PFSK-1 (cell line): ENCODE measurements at regions not wholly inside any gene's neighbourhood (a gene's known extent, or its start where the extent isn't known, plus 50 kb on each side); places are given as distances from the start of the nearest gene placed in this dataset.

Source experiments
- FOXP2 ChIP-seq: optimal IDR thresholded peaks from 2 replicates; pipeline ENCODE3; 2011; ENCODE audit warnings: borderline replicate concordance, control low read depth, inconsistent platforms; ENCODE audit not compliant: insufficient read depth; ENCODE audit errors: extremely low read length, extremely low read depth
- POLR2AphosphoS5 ChIP-seq: IDR thresholded peaks from 2 replicates; pipeline ENCODE4 v1.6.1; 2012; ENCODE audit warnings: low read depth, mild to moderate bottlenecking, control low read depth, low read length, moderate library complexity
- SIN3A ChIP-seq: IDR thresholded peaks from 2 replicates; pipeline ENCODE4 v1.6.1; 2012; ENCODE audit warnings: mild to moderate bottlenecking, low read length, moderate library complexity, borderline replicate concordance; ENCODE audit not compliant: insufficient read depth
- TAF1 ChIP-seq: IDR thresholded peaks from 2 replicates; pipeline ENCODE4 v1.6.1; 2012; ENCODE audit warnings: low read length, control low read depth, borderline replicate concordance; ENCODE audit not compliant: insufficient read depth
- TF ChIP-seq, protein P1 (sequence below), 2 experiments: IDR thresholded peaks; 2 replicates each; pipeline versions ENCODE4 v1.6.1 to v1.8.0; 2011 to 2012; ENCODE audit warnings: low read depth in 2 of 2, low read length in 2 of 2, control low read depth in 1 of 2, inconsistent platforms in 1 of 2, mild to moderate bottlenecking in 1 of 2, moderate library complexity in 1 of 2; ENCODE audit not compliant: insufficient read depth in 1 of 2

DNA sequence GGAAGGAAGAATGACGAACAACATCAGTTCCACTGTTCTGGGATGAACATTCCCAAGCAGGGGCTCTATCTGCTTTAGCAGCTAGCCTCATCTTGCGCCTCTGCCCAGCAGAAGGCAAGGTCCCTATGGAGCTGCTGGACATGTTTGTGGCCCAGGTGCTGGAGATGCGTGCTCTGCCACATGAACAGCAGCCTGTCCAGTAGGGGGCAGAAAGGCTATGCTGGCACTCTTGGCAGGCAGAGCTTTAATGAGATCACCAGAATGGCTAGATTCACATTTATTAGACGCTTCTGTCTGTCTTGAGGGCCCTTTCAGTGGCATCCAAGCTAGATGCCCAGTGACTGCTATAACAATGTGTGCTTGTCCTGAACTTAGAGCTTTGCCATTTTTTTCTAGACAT is 1826.0 kb downstream of the STIM2 start:
- TF ChIP-seq TAF1: no peak
- no peak for TF ChIP-seq FOXP2
- TF ChIP-seq, protein P1, sequence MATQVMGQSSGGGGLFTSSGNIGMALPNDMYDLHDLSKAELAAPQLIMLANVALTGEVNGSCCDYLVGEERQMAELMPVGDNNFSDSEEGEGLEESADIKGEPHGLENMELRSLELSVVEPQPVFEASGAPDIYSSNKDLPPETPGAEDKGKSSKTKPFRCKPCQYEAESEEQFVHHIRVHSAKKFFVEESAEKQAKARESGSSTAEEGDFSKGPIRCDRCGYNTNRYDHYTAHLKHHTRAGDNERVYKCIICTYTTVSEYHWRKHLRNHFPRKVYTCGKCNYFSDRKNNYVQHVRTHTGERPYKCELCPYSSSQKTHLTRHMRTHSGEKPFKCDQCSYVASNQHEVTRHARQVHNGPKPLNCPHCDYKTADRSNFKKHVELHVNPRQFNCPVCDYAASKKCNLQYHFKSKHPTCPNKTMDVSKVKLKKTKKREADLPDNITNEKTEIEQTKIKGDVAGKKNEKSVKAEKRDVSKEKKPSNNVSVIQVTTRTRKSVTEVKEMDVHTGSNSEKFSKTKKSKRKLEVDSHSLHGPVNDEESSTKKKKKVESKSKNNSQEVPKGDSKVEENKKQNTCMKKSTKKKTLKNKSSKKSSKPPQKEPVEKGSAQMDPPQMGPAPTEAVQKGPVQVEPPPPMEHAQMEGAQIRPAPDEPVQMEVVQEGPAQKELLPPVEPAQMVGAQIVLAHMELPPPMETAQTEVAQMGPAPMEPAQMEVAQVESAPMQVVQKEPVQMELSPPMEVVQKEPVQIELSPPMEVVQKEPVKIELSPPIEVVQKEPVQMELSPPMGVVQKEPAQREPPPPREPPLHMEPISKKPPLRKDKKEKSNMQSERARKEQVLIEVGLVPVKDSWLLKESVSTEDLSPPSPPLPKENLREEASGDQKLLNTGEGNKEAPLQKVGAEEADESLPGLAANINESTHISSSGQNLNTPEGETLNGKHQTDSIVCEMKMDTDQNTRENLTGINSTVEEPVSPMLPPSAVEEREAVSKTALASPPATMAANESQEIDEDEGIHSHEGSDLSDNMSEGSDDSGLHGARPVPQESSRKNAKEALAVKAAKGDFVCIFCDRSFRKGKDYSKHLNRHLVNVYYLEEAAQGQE (IDR thresholded peaks at IDR 0.05; ENCODE audit: insufficient read depth in 1 of 2, low read depth in 2 of 2, low read length in 2 of 2): no peak
- no peak for TF ChIP-seq SIN3A
- TF ChIP-seq POLR2AphosphoS5: no peak

DNA sequence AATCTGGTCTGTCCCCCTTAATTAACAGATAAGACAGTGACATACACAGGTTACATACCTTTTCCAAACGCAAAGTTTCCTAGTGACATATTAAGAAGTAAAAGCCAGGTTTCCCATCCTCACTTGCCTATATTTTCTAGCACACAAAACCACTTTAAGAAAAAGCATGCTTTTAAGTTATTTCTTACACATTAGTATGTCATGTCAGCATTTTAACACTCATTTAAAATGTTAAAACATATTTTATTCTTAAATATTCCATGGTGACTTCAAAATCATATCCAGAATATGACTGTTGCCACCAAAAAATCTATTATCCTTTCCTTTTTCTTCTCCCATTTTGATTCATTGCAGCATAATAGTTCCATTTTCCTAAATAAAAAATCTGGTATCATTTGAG is 1830.2 kb downstream of the STIM2 start:
- TF ChIP-seq SIN3A: no peak
- TF ChIP-seq POLR2AphosphoS5: no peak
- TF ChIP-seq TAF1: no peak
- no peak for TF ChIP-seq FOXP2
- TF ChIP-seq, protein P1 (IDR thresholded peaks at IDR 0.05; ENCODE audit: insufficient read depth in 1 of 2, low read depth in 2 of 2, low read length in 2 of 2): no peak

DNA sequence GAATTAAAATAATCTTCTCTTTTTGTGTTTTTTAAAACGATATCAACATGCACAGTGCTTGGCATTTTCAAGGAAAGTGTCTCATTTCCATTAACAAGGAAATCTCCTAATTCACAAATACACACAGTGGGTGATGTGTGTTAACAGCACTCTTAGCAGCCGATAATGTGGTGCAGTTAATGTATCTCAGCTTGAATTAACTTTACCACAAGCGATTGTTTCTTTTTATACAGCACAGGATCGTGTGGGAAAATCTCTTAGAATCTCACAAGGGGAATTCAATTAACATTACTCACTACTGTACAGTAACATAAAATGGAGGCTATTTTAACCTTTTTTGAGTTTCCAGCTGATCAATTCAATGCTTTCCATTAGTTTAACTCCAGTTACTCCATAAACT is 1841.9 kb downstream of the STIM2 start:
- TF ChIP-seq POLR2AphosphoS5 (no peak), SIN3A (no peak), TAF1 (no peak), FOXP2 (no peak)
- TF ChIP-seq, protein P1 (IDR thresholded peaks at IDR 0.05; ENCODE audit: insufficient read depth in 1 of 2, low read depth in 2 of 2, low read length in 2 of 2): no peak

DNA sequence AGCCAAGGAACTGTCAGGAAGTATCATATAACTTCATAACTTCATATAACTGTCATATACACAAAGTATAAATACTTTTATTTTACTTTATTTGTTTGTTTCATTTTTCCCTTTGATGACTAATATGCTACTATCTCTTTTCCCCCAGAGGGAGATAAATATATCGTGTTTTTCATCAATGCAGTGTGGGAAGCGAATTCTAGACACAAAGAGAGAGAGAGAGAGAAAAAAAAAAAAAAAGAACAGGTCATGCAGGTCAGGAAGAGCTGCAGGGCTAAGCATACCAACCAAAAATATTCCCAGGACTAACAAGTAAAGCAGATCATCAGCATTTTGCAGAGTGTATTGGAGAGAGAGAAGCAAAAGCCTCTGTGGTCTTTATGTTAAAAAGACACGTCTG is 1849.2 kb downstream of the STIM2 start:
- TF ChIP-seq, protein P1 (IDR thresholded peaks at IDR 0.05; ENCODE audit: insufficient read depth in 1 of 2, low read depth in 2 of 2, low read length in 2 of 2): no peak
- TF ChIP-seq SIN3A (no peak), FOXP2 (no peak), POLR2AphosphoS5 (no peak), TAF1 (no peak)

DNA sequence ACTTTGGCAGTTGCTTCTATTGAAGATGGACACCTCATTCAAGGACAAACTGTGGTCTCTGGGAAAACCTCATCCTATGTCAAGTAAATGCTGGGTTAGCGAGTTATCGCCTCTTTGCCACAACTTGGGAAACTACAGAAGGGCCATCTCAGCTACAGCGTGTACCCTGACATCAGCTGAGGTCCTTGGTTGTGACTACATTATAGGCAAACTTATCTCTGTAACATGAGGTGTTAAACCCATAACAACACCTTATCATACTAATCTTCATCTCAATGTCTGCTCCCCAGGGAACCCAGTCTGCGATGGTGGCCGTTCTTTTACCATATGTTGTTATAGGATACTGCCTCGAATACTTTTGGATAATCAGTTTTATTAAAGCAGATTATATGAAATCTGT is 1862.7 kb downstream of the STIM2 start:
- TF ChIP-seq FOXP2 (no peak), POLR2AphosphoS5 (no peak), TAF1 (no peak), SIN3A (no peak)
- TF ChIP-seq, protein P1 (IDR thresholded peaks at IDR 0.05; ENCODE audit: insufficient read depth in 1 of 2, low read depth in 2 of 2, low read length in 2 of 2): no peak
